Psoas muscle (tissue), 7 donors: ENCODE measurements at regions not wholly inside any gene's neighbourhood (a gene's known extent, or its start where the extent isn't known, plus 50 kb on each side); places are given as distances from the start of the nearest gene placed in this dataset.
A peak's percentile ranks its signal among the peaks of the same experiment; 100 is the strongest.
"Not testable (repeated sequence)": the region's sequence is repeated elsewhere in the genome, so short reads cannot be mapped to it uniquely, and the experiment has no call there.

ENCODE experiments used
- ATAC-seq, 4 donors: fragments of 200-7000 bp; cut with Tn5 transposase; one replicate each; pipeline ENCODE4 v1.9.1; 2020; ENCODE audit warnings: moderate library complexity in 3 of 4, mild to moderate bottlenecking in 2 of 4
- DNase-seq, 2 donors: peaks; one replicate each; pipeline ENCODE4 v3.0.0-alpha.2; 2020
- H3K27ac ChIP-seq: fragments of 200-600 bp; one replicate; pipeline ENCODE4 v1.8.0; 2022
- H3K27me3 ChIP-seq, 3 donors: fragments of 200-600 bp in 1 of 3; one replicate each; pipeline versions ENCODE4 v1.6.1 to v1.8.0; 2013 to 2022; ENCODE audit warnings: low read length in 2 of 3, mild to moderate bottlenecking in 2 of 3, moderate library complexity in 1 of 3; ENCODE audit not compliant: insufficient read depth in 3 of 3
- H3K36me3 ChIP-seq, 2 donors: fragments of 200-600 bp in 1 of 2; one replicate each; pipeline versions ENCODE4 v1.6.1 to v1.8.0; 2013 to 2022; ENCODE audit warnings: low read depth in 1 of 2, mild to moderate bottlenecking in 1 of 2, moderate library complexity in 1 of 2; ENCODE audit not compliant: insufficient read depth in 1 of 2
- H3K4me1 ChIP-seq: fragments of 200-600 bp; one replicate; pipeline ENCODE4 v1.8.0; 2022
- H3K4me3 ChIP-seq: fragments of 200-600 bp; one replicate; pipeline ENCODE4 v1.8.0; 2022; ENCODE audit warnings: mild to moderate bottlenecking
- H3K9me3 ChIP-seq: fragments of 200-600 bp; one replicate; pipeline ENCODE4 v1.8.0; 2022
- WGBS, 3 donors: extraction: QIAGEN DNeasy Blood & Tissue Kit; methylation state at CpG; one replicate each; pipeline versions ENCODE4 v1.1.6 to v1.1.7; 2013; 5-methylcytosine and 5-hydroxymethylcytosine counted together
- intact Hi-C, 2 donors: fragments of 100-400 bp; cut with DNase I; formaldehyde crosslinking; loops; one replicate each; pipeline versions ENCODE4 v1.11.0 to v1.14.2; 2022
- TF ChIP-seq, protein P1 (sequence below): fragments of 200-600 bp; IDR thresholded peaks from one replicate; pipeline ENCODE4 v1.8.0; 2022; ENCODE audit warnings: antibody characterized with exemption
- donor health status: healthy with polysubstance abuse.
- donor health status: DM: no; HTN: no; CAD: no; lungs with moderate emphysema.
- donor health status: Bipolar disorder and iron deficiency.
- donor health status: healthy.
- donor health status: DM: yes; HTN: yes; CAD: no.
- donor health status: DM: no; HTN: no; CAD: no.
- donor health status: DM: yes; HTN: yes; CAD: no.

DNA sequence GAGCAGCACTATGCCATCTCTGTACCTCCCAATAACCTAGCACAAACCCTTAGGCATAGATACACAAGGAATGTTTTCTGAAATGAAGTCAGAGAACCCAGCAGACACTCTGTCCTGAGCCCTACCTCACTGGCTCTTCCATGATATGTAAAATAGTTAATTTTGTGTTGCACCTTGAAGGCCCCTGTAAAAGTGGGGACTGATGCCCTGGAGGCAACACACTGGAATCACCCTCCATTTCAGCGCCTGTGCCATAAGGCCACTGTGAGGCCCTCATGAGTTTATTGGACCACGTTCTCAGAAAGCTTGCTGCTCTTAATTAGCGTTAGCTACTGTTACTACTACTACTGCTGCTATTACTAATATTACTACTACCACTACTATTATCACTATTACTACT, 670.1 kb upstream of the SOX11 start:
- no peak overlapping the region for H3K4me3 ChIP-seq
- no peaks in the 10 kb centered on the region for H3K36me3 ChIP-seq
- H3K27me3 ChIP-seq: no peaks in the 10 kb centered on the region
- DNase-seq: no peak
- intact Hi-C loops: no loop called here
- WGBS, 3 donors: 96 to 100% (median 96%) methylated on average over 3 of the region's 3 CpGs
- ATAC-seq: no peak
- H3K9me3 ChIP-seq: no peaks in the 10 kb centered on the region
- no peaks in the 10 kb centered on the region for H3K4me1 ChIP-seq
- no peak overlapping the region for H3K27ac ChIP-seq
- TF ChIP-seq, protein P1, sequence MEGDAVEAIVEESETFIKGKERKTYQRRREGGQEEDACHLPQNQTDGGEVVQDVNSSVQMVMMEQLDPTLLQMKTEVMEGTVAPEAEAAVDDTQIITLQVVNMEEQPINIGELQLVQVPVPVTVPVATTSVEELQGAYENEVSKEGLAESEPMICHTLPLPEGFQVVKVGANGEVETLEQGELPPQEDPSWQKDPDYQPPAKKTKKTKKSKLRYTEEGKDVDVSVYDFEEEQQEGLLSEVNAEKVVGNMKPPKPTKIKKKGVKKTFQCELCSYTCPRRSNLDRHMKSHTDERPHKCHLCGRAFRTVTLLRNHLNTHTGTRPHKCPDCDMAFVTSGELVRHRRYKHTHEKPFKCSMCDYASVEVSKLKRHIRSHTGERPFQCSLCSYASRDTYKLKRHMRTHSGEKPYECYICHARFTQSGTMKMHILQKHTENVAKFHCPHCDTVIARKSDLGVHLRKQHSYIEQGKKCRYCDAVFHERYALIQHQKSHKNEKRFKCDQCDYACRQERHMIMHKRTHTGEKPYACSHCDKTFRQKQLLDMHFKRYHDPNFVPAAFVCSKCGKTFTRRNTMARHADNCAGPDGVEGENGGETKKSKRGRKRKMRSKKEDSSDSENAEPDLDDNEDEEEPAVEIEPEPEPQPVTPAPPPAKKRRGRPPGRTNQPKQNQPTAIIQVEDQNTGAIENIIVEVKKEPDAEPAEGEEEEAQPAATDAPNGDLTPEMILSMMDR: no peak

- H3K4me1 ChIP-seq, intact Hi-C loops, H3K27ac ChIP-seq, ATAC-seq, H3K27me3 ChIP-seq, DNase-seq, H3K36me3 ChIP-seq, H3K4me3 ChIP-seq, H3K9me3 ChIP-seq: not testable (repeated sequence)
Measured at GRCh38 chr2:5022708-5023635, 669.2 kb upstream of the SOX11 start.

DNA sequence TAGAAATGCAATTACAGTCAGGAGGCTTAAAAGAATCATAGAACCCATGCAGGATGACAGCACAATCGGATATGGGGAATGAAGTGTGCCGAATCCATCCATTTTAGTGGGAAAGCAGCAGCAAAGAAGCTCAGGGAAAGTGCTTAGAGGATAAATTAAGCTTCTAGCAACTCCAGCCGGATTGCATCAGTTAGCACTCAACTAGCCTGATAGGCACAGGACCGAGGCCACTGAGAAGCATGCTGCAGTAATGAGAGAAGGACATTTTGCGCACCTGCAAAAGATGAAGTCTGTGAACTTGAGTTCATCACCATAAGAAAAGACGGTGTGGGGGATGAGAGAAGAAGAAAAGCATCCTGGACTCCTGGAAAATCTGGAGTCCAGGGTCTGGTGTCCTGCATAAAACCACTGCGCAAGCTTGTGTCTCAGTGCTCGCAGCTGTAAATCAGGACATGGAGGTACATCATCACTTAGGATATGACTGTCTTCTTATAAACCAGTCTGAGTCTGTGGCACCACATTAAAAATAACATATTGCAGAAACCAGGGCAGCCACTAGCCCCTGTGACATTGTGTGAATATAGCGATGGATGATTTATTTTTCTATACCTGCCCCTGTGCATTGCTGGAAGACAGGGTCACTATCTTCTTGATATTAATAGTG, 665.5 kb upstream of the SOX11 start:
- Histone ChIP-seq H3K27me3 (no peaks in the 10 kb centered on the region), H3K9me3 (no peaks in the 10 kb centered on the region), H3K4me3 (no peak overlapping the region), H3K27ac (no peak overlapping the region), H3K4me1 (no peaks in the 10 kb centered on the region), H3K36me3 (no peaks in the 10 kb centered on the region)
- intact Hi-C loops: no loop called here
- 74 to 87% (median 78%) methylated on average over 9 of the region's 9 CpGs for WGBS, 3 donors
- TF ChIP-seq, protein P1: no peak
- no peak for ATAC-seq
- DNase-seq: no peak

GRCh38 chr2:5035057-5035488, 657.1 kb upstream of the SOX11 start:
- WGBS, 3 donors: 26 to 44% (median 26%) methylated on average over 6 of the region's 6 CpGs
- H3K4me3 ChIP-seq: no peak overlapping the region
- intact Hi-C loops: no loop called here
- TF ChIP-seq, protein P1: no peak
- peak overlapping the region; percentile 71 for H3K27ac ChIP-seq
- peaks cover 15% of the 10 kb centered on the region for H3K4me1 ChIP-seq
- DNase-seq (no peak), ATAC-seq (peak; percentile 44 to 95 (median 91))
- H3K9me3 ChIP-seq: no peaks in the 10 kb centered on the region
- no peaks in the 10 kb centered on the region for H3K27me3 ChIP-seq
- H3K36me3 ChIP-seq: no peaks in the 10 kb centered on the region

- Histone ChIP-seq H3K9me3 (no peaks in the 10 kb centered on the region), H3K27me3 (no peaks in the 10 kb centered on the region), H3K36me3 (no peaks in the 10 kb centered on the region), H3K27ac (peak overlapping the region; percentile 71), H3K4me1 (peaks cover 15% of the 10 kb centered on the region), H3K4me3 (no peak overlapping the region)
- intact Hi-C loops: no loop called here
- TF ChIP-seq, protein P1: no peak
- DNase-seq: no peak
- 41 to 73% (median 58%) methylated on average over 4 of the region's 4 CpGs for WGBS, 3 donors
- ATAC-seq: no peak
Measured at GRCh38 chr2:5036256-5036655, 655.9 kb upstream of the SOX11 start.
